ENCODE measurements at regions not wholly inside any gene's neighbourhood (a gene's known extent, or its start where the extent isn't known, plus 50 kb on each side); places are given as distances from the start of the nearest gene placed in this dataset.

DNA sequence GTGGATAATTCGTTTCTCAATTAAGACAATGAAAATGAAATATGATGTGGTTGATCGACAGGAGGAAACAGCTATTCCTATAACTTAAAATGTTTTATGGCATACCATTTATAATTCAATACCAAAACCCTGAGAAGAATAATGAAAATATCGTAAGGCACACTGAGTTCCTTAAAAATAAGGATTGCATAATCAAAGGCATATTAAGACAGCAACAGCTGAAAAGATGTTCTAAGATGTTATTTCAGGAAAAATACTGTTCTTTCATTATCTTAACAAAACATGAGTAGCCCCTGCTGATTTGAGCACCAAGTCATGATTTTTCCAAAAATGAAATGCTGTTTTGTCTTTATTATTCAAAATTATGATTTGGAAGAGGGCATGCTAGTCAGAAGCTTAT is 189.4 kb upstream of the ALG10 start:
- TF ChIP-seq, protein P1, sequence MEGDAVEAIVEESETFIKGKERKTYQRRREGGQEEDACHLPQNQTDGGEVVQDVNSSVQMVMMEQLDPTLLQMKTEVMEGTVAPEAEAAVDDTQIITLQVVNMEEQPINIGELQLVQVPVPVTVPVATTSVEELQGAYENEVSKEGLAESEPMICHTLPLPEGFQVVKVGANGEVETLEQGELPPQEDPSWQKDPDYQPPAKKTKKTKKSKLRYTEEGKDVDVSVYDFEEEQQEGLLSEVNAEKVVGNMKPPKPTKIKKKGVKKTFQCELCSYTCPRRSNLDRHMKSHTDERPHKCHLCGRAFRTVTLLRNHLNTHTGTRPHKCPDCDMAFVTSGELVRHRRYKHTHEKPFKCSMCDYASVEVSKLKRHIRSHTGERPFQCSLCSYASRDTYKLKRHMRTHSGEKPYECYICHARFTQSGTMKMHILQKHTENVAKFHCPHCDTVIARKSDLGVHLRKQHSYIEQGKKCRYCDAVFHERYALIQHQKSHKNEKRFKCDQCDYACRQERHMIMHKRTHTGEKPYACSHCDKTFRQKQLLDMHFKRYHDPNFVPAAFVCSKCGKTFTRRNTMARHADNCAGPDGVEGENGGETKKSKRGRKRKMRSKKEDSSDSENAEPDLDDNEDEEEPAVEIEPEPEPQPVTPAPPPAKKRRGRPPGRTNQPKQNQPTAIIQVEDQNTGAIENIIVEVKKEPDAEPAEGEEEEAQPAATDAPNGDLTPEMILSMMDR (IDR thresholded peaks at IDR 0.05): no peak
- no peak for TF ChIP-seq EP300 (IDR thresholded peaks at IDR 0.05)
